Bronchial epithelial cell (primary cell): ENCODE measurements at regions not wholly inside any gene's neighbourhood (a gene's known extent, or its start where the extent isn't known, plus 50 kb on each side); places are given as distances from the start of the nearest gene placed in this dataset.

Experiments used
- DNase-seq: peaks from one replicate; pipeline ENCODE4 v3.0.0-alpha.2; 2010; ENCODE audit warnings: low read depth
- FAIRE-seq: peaks from 2 replicates; lab custom pipeline; 2011; peaks lifted over from hg19 to GRCh38; lab: Jason Lieb, UNC
- H3K27me3 ChIP-seq: 2 replicates; pipeline ENCODE4 v1.5.1; 2011; ENCODE audit warnings: low read length; ENCODE audit not compliant: control insufficient read depth, insufficient read depth
- H3K36me3 ChIP-seq: 2 replicates; pipeline ENCODE4 v1.5.1; 2011; ENCODE audit warnings: low read length; ENCODE audit not compliant: control insufficient read depth, insufficient read depth
- H3K4me3 ChIP-seq: 2 replicates; pipeline ENCODE4 v1.5.1; 2011; ENCODE audit warnings: mild to moderate bottlenecking, low read depth, low read length, control low read depth
- TF ChIP-seq, protein P1 (sequence below): IDR thresholded peaks from 2 replicates; pipeline ENCODE4 v1.5.1; 2011; ENCODE audit warnings: mild to moderate bottlenecking, moderate library complexity, low read length, control low read depth, inconsistent platforms; ENCODE audit not compliant: insufficient read depth, severe bottlenecking

GRCh38 chr11:27241311-27242122 lies 121.5 kb downstream of the CCDC34 start:
- peak; percentile 93 for DNase-seq
- peak; percentile 90 for FAIRE-seq
- TF ChIP-seq, protein P1, sequence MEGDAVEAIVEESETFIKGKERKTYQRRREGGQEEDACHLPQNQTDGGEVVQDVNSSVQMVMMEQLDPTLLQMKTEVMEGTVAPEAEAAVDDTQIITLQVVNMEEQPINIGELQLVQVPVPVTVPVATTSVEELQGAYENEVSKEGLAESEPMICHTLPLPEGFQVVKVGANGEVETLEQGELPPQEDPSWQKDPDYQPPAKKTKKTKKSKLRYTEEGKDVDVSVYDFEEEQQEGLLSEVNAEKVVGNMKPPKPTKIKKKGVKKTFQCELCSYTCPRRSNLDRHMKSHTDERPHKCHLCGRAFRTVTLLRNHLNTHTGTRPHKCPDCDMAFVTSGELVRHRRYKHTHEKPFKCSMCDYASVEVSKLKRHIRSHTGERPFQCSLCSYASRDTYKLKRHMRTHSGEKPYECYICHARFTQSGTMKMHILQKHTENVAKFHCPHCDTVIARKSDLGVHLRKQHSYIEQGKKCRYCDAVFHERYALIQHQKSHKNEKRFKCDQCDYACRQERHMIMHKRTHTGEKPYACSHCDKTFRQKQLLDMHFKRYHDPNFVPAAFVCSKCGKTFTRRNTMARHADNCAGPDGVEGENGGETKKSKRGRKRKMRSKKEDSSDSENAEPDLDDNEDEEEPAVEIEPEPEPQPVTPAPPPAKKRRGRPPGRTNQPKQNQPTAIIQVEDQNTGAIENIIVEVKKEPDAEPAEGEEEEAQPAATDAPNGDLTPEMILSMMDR: no peak

GRCh38 chr11:27239305-27239942 lies 123.6 kb downstream of the CCDC34 start:
- Histone ChIP-seq H3K36me3 (no peaks in the 10 kb centered on the region), H3K27me3 (no peaks in the 10 kb centered on the region), H3K4me3 (no peak overlapping the region)
- DNase-seq: no peak
- FAIRE-seq: no peak
- TF ChIP-seq, protein P1: no peak

More at GRCh38 chr11:27241311-27242122, 121.5 kb downstream of the CCDC34 start:
- H3K4me3 ChIP-seq: no peak overlapping the region
- H3K27me3 ChIP-seq: no peaks in the 10 kb centered on the region
- no peaks in the 10 kb centered on the region for H3K36me3 ChIP-seq

DNA sequence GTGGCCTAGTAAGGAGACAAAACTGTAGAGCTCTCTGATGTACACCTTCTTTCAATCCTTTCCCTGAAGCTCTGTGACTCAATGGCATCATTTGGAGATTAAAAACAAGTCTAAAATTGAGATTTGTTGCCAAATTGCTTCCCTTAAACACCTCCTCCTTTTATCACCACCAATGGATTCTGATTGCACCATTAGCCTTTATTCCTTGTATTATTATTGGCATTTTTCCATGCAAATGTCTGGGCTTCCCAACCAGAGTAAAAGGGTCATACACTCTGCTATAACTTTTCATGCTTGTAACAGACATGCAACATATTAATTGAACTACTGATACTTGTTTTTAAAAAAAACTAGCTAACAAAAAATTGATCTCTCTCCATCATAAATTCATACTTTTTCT lies 124.2 kb downstream of the CCDC34 start:
- Histone ChIP-seq H3K36me3 (no peaks in the 10 kb centered on the region), H3K27me3 (no peaks in the 10 kb centered on the region), H3K4me3 (no peak overlapping the region)
- TF ChIP-seq, protein P1: no peak
- DNase-seq (no peak), FAIRE-seq (no peak)

GRCh38 chr11:27237643-27238042 lies 125.4 kb downstream of the CCDC34 start:
- Histone ChIP-seq H3K4me3 (no peak overlapping the region), H3K36me3 (no peaks in the 10 kb centered on the region), H3K27me3 (no peaks in the 10 kb centered on the region)
- FAIRE-seq (no peak), DNase-seq (no peak)
- TF ChIP-seq, protein P1: no peak

DNA sequence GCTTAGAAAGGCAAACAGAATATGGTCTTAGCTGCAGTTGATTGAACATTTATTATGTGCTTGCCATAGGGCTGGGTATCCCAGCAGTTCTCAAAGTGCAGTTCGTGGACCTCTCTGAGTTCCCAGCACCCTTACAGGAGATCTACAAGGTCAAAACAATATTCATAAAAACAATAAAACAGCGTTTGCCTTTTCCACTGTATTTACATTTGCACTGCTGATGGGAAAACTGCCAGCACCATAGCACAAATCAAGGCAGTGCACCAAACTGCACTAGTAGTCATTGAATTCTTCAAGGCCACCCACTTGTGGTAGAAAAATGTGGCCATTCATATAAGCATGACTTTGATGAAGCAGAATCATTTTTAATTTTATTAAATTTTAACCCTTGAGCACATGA lies 128.1 kb downstream of the CCDC34 start:
- H3K4me3 ChIP-seq: no peak overlapping the region
- H3K36me3 ChIP-seq: no peaks in the 10 kb centered on the region
- H3K27me3 ChIP-seq: no peaks in the 10 kb centered on the region
- TF ChIP-seq, protein P1: no peak
- FAIRE-seq: no peak
- DNase-seq: no peak
